Bronchial epithelial cell (primary cell): ENCODE measurements at regions not wholly inside any gene's neighbourhood (a gene's known extent, or its start where the extent isn't known, plus 50 kb on each side); places are given as distances from the start of the nearest gene placed in this dataset.
"Not testable (repeated sequence)": the region's sequence is repeated elsewhere in the genome, so short reads cannot be mapped to it uniquely, and the experiment has no call there.

Experiments
- DNase-seq: peaks from one replicate; pipeline ENCODE4 v3.0.0-alpha.2; 2010; ENCODE audit warnings: low read depth
- FAIRE-seq: peaks from 2 replicates; lab custom pipeline; 2011; peaks lifted over from hg19 to GRCh38; lab: Jason Lieb, UNC
- H3K27me3 ChIP-seq: 2 replicates; pipeline ENCODE4 v1.5.1; 2011; ENCODE audit warnings: low read length; ENCODE audit not compliant: control insufficient read depth, insufficient read depth
- H3K36me3 ChIP-seq: 2 replicates; pipeline ENCODE4 v1.5.1; 2011; ENCODE audit warnings: low read length; ENCODE audit not compliant: control insufficient read depth, insufficient read depth
- H3K4me3 ChIP-seq: 2 replicates; pipeline ENCODE4 v1.5.1; 2011; ENCODE audit warnings: mild to moderate bottlenecking, low read depth, low read length, control low read depth
- CTCF ChIP-seq: IDR thresholded peaks from 2 replicates; pipeline ENCODE4 v1.5.1; 2011; ENCODE audit warnings: mild to moderate bottlenecking, moderate library complexity, low read length, control low read depth, inconsistent platforms; ENCODE audit not compliant: insufficient read depth, severe bottlenecking

DNA sequence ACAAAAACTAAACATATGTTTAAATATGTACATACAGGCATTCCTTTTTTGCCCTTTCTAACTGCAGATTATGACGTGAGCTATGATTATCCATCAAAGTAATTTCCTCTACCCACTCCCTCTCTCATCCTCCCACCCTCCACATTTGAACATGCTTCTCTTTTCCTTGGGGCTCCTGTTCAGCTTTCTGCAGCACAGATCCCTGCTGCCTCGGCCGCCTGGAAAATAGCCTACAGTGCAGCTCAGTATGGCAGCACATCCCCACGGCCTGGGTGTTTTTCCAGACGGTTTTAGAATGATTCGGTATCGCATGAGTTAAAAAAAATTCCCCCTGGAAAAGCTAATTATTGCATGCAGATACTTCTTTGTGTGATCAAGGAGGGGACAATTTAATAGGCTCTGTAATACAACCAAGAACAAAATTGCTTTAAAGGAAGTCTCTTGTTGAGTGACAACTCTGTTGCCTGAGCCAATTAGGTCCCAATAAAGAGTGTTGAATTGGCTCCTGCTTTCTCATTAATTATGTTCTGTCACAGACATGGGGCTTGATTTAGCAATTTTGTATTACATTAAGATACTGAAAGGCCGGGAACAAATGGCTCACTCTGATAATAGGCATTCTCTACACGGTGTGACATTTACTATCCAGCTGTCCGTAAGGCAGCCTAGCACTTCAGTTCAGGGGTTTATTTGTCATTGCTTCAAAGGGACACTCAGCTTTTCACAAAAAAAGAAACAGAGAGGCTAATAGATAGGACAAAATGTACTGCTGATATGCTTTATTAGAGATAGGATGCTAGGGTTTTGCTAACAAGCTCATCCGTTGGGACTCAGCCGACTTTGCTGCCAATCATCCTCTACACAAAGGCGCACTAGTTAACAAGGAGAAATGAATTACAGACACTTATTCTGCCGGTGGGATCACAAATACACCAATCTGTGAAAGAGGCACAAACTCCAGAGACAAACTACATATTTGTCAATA is 285.8 kb upstream of the G2E3 start:
- Histone ChIP-seq H3K27me3 (no peaks in the 10 kb centered on the region), H3K36me3 (no peaks in the 10 kb centered on the region), H3K4me3 (no peak overlapping the region)
- no peak for TF ChIP-seq CTCF
- FAIRE-seq (no peak), DNase-seq (no peak)

DNA sequence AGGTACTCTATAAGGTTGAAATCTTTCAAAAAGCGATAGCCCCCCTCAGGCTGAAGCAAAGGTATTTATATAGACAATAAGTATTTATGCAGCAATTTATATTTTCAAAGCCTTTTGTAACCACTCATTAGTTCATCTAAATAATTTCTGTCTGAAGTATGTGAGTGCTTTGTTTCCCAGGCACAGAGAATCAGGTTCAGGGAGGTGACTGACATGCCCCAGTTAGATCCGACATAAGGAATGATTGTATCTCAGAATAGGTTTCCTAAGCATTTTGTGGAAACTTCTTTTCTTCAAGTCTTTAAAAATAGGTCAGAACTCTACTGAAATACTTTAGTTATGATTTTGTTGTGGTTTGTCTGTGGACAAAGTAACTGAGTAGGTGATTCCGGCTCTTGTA is 283.4 kb upstream of the G2E3 start:
- Histone ChIP-seq H3K4me3 (no peak overlapping the region), H3K27me3 (no peaks in the 10 kb centered on the region), H3K36me3 (no peaks in the 10 kb centered on the region)
- TF ChIP-seq CTCF = no peak
- no peak for FAIRE-seq
- DNase-seq = no peak

GRCh38 chr14:30277268-30277667 is 281.7 kb upstream of the G2E3 start:
- Histone ChIP-seq H3K4me3 (no peak overlapping the region), H3K36me3 (no peaks in the 10 kb centered on the region), H3K27me3 (no peaks in the 10 kb centered on the region)
- no peak for TF ChIP-seq CTCF
- no peak for FAIRE-seq
- no peak for DNase-seq

- not testable (repeated sequence) for FAIRE-seq, H3K4me3 ChIP-seq, H3K36me3 ChIP-seq, H3K27me3 ChIP-seq, DNase-seq
Measured at GRCh38 chr14:30278856-30279255, 280.1 kb upstream of the G2E3 start.

DNA sequence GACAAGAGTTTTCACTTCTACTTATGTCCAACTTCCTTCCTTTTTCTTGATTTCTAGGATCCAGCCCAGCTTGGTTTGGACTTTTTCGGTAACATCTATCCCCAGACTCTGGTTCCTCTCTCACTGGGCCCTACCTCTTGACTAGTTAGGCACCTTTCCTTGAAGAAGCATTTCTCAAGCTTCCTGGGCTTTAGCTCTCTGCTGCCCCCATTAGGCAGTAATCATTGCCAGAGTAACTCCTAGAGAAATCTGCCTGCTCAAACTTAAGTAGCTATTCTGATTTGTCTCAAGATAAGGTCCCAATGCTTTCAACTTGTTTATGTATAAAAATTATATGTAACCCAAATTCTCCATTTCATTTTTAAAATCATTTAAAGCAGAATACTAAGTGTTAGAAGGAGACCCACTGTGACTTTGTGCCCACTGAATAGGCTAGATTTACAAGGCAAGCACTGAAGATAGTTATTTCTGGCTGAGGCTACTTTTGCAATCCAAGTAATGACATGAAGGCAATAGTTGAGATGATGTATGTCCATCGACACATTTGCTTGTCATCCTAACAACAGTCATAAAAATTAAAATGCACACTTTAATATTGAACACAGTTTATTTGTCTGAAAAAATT is 275.0 kb upstream of the G2E3 start:
- peak; percentile 86 for TF ChIP-seq CTCF
- Histone ChIP-seq H3K36me3 (no peaks in the 10 kb centered on the region), H3K27me3 (no peaks in the 10 kb centered on the region), H3K4me3 (no peak overlapping the region)
- peak; percentile 69 for DNase-seq
- FAIRE-seq = no peak

DNA sequence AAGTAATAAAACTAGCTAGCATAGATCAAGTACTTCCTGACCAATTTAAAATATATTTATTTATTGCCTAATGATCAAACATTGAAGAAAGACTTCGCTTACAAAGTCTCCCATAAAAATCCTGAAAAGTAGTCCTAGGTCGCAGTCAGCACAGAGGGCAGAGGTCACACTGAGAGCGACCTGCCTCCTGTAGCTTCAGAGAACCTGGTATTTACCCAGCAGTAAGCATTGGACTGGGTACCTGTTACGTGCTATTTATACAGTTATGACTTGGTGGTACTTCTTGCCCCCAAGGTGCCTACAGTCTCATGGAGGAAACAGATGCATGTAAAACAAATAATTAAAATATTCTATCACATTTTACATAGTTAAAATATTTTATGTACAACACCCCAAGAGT is 274.1 kb upstream of the G2E3 start:
- no peak for TF ChIP-seq CTCF
- Histone ChIP-seq H3K4me3 (no peak overlapping the region), H3K36me3 (no peaks in the 10 kb centered on the region), H3K27me3 (no peaks in the 10 kb centered on the region)
- no peak for FAIRE-seq
- DNase-seq = no peak
